Mammary epithelial cell (primary cell): ENCODE measurements at regions not wholly inside any gene's neighbourhood (a gene's known extent, or its start where the extent isn't known, plus 50 kb on each side); places are given as distances from the start of the nearest gene placed in this dataset.

ENCODE experiments used
- EZH2 ChIP-seq: IDR thresholded peaks from 2 replicates; pipeline ENCODE4 v1.6.1; 2012; ENCODE audit warnings: low read length, inconsistent platforms, borderline replicate concordance
- TF ChIP-seq, protein P1 (sequence below), 2 donors: IDR thresholded peaks in 1 of 2; conservative IDR thresholded peaks in 1 of 2; 2 replicates each; pipeline ENCODE4 v1.5.1; 2011 to 2012; ENCODE audit warnings: inconsistent platforms in 2 of 2, low read length in 2 of 2, mild to moderate bottlenecking in 2 of 2, control low read depth in 1 of 2, low read depth in 1 of 2; ENCODE audit not compliant: insufficient read depth in 1 of 2; ENCODE audit errors: extremely low read depth in 1 of 2

DNA sequence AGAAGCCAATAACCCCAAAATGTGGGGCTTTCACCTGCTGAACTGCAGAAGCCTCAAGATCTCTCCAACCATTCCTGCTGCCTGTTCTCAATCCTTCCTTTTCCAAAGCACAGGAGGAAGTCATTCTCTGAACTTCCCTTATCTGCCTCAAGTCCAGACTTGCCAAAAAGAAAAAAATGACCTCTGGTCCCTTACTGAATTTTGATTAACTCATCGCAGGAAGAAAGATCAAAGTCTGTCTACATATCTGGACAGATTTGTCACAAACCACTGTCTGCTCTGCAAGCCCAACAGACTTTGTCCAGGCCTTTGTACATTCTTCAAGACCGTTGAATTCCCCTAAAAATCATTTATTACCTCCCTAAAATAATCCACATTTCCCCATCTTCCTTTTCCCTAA lies 126.5 kb upstream of the NBEA start:
- no peak for TF ChIP-seq EZH2
- TF ChIP-seq, protein P1, sequence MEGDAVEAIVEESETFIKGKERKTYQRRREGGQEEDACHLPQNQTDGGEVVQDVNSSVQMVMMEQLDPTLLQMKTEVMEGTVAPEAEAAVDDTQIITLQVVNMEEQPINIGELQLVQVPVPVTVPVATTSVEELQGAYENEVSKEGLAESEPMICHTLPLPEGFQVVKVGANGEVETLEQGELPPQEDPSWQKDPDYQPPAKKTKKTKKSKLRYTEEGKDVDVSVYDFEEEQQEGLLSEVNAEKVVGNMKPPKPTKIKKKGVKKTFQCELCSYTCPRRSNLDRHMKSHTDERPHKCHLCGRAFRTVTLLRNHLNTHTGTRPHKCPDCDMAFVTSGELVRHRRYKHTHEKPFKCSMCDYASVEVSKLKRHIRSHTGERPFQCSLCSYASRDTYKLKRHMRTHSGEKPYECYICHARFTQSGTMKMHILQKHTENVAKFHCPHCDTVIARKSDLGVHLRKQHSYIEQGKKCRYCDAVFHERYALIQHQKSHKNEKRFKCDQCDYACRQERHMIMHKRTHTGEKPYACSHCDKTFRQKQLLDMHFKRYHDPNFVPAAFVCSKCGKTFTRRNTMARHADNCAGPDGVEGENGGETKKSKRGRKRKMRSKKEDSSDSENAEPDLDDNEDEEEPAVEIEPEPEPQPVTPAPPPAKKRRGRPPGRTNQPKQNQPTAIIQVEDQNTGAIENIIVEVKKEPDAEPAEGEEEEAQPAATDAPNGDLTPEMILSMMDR (conservative IDR thresholded peaks at IDR 0.05 in 1 of 2, IDR thresholded peaks at IDR 0.05 in 1 of 2; ENCODE audit: extremely low read depth in 1 of 2, insufficient read depth in 1 of 2, low read depth in 1 of 2, low read length in 2 of 2): no peak
